Stimulated activated CD4-positive, alpha-beta T cell treated with anti-CD3 and anti-CD28 coated beads, Interleukin-4, amount 100 ng/mL, for 4 hours (primary cell): ENCODE measurements at regions not wholly inside any gene's neighbourhood (a gene's known extent, or its start where the extent isn't known, plus 50 kb on each side); places are given as distances from the start of the nearest gene placed in this dataset.
"Not testable (repeated sequence)": the region's sequence is repeated elsewhere in the genome, so short reads cannot be mapped to it uniquely, and the experiment has no call there.

Experiments used
- DNase-seq, 2 experiments: peaks; one replicate each; pipeline ENCODE4 v3.0.0-alpha.2; 2020

- peak; percentile 33 to 48 for DNase-seq
These were observed 89.9 kb upstream of the GNAQ start for GRCh38 chr9:78121488-78121887.

- DNase-seq = no peak
These were observed 87.3 kb upstream of the GNAQ start for GRCh38 chr9:78118742-78119473.

- no peak for DNase-seq
These were observed 83.5 kb upstream of the GNAQ start for GRCh38 chr9:78115073-78115472.

- no peak for DNase-seq
These were observed 83.0 kb upstream of the GNAQ start for GRCh38 chr9:78114581-78114980.

GRCh38 chr9:78112406-78112805, 80.8 kb upstream of the GNAQ start:
- DNase-seq = no peak

- no peak for DNase-seq
These were observed 80.4 kb upstream of the GNAQ start for GRCh38 chr9:78112004-78112403.

- DNase-seq = no peak
These were observed 77.5 kb upstream of the GNAQ start for GRCh38 chr9:78109075-78109474.

- DNase-seq = not testable (repeated sequence)
These were observed 75.0 kb upstream of the GNAQ start for GRCh38 chr9:78106586-78106985.

- DNase-seq = peak in 1 of 2 experiments; percentile 7
These were observed 72.4 kb upstream of the GNAQ start for GRCh38 chr9:78103971-78104433.

- no peak for DNase-seq
These were observed 69.6 kb upstream of the GNAQ start for GRCh38 chr9:78101247-78101646.

GRCh38 chr9:78097541-78097940, 65.9 kb upstream of the GNAQ start:
- no peak for DNase-seq

GRCh38 chr9:78091731-78092130, 60.1 kb upstream of the GNAQ start:
- no peak for DNase-seq

GRCh38 chr9:78089111-78089510, 57.5 kb upstream of the GNAQ start:
- no peak for DNase-seq

GRCh38 chr9:78088190-78088589, 56.6 kb upstream of the GNAQ start:
- DNase-seq = not testable (repeated sequence)
